ENCODE measurements at regions not wholly inside any gene's neighbourhood (a gene's known extent, or its start where the extent isn't known, plus 50 kb on each side); places are given as distances from the start of the nearest gene placed in this dataset.

GRCh38 chr6:105874835-105875626 is 211.1 kb upstream of the PRDM1 start:
- Histone ChIP-seq H3K27ac (ENCODE audit: poor library complexity, severe bottlenecking) (no peak overlapping the region), H3K36me3 (ENCODE audit: low read depth) (no peaks in the 10 kb centered on the region), H3K9me3 (ENCODE audit: severe bottlenecking) (no peaks in the 10 kb centered on the region), H3K4me1 (ENCODE audit: insufficient read depth, poor library complexity, severe bottlenecking) (no peaks in the 10 kb centered on the region), H3K4me3 (ENCODE audit: severe bottlenecking) (no peak overlapping the region), H3K27me3 (ENCODE audit: insufficient read depth, poor library complexity, severe bottlenecking) (no peaks in the 10 kb centered on the region)
- DNase-seq (ENCODE audit: low spot score), result no peak
- ATAC-seq (ENCODE audit: low read depth), result no peak
- no peak for TF ChIP-seq CTCF (IDR thresholded peaks at IDR 0.05; ENCODE audit: poor library complexity, severe bottlenecking)

- Histone ChIP-seq H3K4me1 (ENCODE audit: insufficient read depth, poor library complexity, severe bottlenecking) (no peaks in the 10 kb centered on the region), H3K27me3 (ENCODE audit: insufficient read depth, poor library complexity, severe bottlenecking) (no peaks in the 10 kb centered on the region), H3K36me3 (ENCODE audit: low read depth) (no peaks in the 10 kb centered on the region), H3K27ac (ENCODE audit: poor library complexity, severe bottlenecking) (no peak overlapping the region), H3K9me3 (ENCODE audit: severe bottlenecking) (no peaks in the 10 kb centered on the region), H3K4me3 (ENCODE audit: severe bottlenecking) (no peak overlapping the region)
- DNase-seq (ENCODE audit: low spot score), result no peak
- TF ChIP-seq CTCF (IDR thresholded peaks at IDR 0.05; ENCODE audit: poor library complexity, severe bottlenecking), result no peak
- ATAC-seq (ENCODE audit: low read depth), result no peak
Observed at GRCh38 chr6:105873799-105874198, 212.3 kb upstream of the PRDM1 start.

- Histone ChIP-seq H3K36me3 (ENCODE audit: low read depth) (no peaks in the 10 kb centered on the region), H3K27ac (ENCODE audit: poor library complexity, severe bottlenecking) (no peak overlapping the region), H3K4me3 (ENCODE audit: severe bottlenecking) (no peak overlapping the region), H3K4me1 (ENCODE audit: insufficient read depth, poor library complexity, severe bottlenecking) (no peaks in the 10 kb centered on the region), H3K27me3 (ENCODE audit: insufficient read depth, poor library complexity, severe bottlenecking) (no peaks in the 10 kb centered on the region), H3K9me3 (ENCODE audit: severe bottlenecking) (no peaks in the 10 kb centered on the region)
- ATAC-seq (ENCODE audit: low read depth), result no peak
- no peak for TF ChIP-seq CTCF (IDR thresholded peaks at IDR 0.05; ENCODE audit: poor library complexity, severe bottlenecking)
- no peak for DNase-seq (ENCODE audit: low spot score)
Observed at GRCh38 chr6:105873211-105873704, 212.9 kb upstream of the PRDM1 start.

- Histone ChIP-seq H3K4me1 (ENCODE audit: insufficient read depth, poor library complexity, severe bottlenecking) (no peaks in the 10 kb centered on the region), H3K9me3 (ENCODE audit: severe bottlenecking) (no peaks in the 10 kb centered on the region), H3K27me3 (ENCODE audit: insufficient read depth, poor library complexity, severe bottlenecking) (no peaks in the 10 kb centered on the region), H3K4me3 (ENCODE audit: severe bottlenecking) (no peak overlapping the region), H3K36me3 (ENCODE audit: low read depth) (no peaks in the 10 kb centered on the region), H3K27ac (ENCODE audit: poor library complexity, severe bottlenecking) (no peak overlapping the region)
- DNase-seq (ENCODE audit: low spot score) (no peak), ATAC-seq (ENCODE audit: low read depth) (no peak)
- no peak for TF ChIP-seq CTCF (IDR thresholded peaks at IDR 0.05; ENCODE audit: poor library complexity, severe bottlenecking)
Observed at GRCh38 chr6:105872249-105872648, 213.9 kb upstream of the PRDM1 start.

- H3K36me3 ChIP-seq (ENCODE audit: low read depth), result no peaks in the 10 kb centered on the region
- TF ChIP-seq CTCF (IDR thresholded peaks at IDR 0.05; ENCODE audit: poor library complexity, severe bottlenecking), result no peak
- H3K4me1 ChIP-seq (ENCODE audit: insufficient read depth, poor library complexity, severe bottlenecking), result no peaks in the 10 kb centered on the region
- ATAC-seq (ENCODE audit: low read depth) (no peak), DNase-seq (ENCODE audit: low spot score) (no peak)
- no peaks in the 10 kb centered on the region for H3K9me3 ChIP-seq (ENCODE audit: severe bottlenecking)
- no peak overlapping the region for H3K27ac ChIP-seq (ENCODE audit: poor library complexity, severe bottlenecking)
- H3K4me3 ChIP-seq (ENCODE audit: severe bottlenecking), result no peak overlapping the region
- H3K27me3 ChIP-seq (ENCODE audit: insufficient read depth, poor library complexity, severe bottlenecking), result no peaks in the 10 kb centered on the region
Observed at GRCh38 chr6:105871542-105871941, 214.6 kb upstream of the PRDM1 start.

All from RWPE2 (cell line).